NB4 (cell line): ENCODE measurements at regions not wholly inside any gene's neighbourhood (a gene's known extent, or its start where the extent isn't known, plus 50 kb on each side); places are given as distances from the start of the nearest gene placed in this dataset.

Experiments used
- MAX ChIP-seq: IDR thresholded peaks from 2 replicates; pipeline ENCODE4 v1.6.1; 2011; ENCODE audit warnings: low read depth, low read length
- MYC ChIP-seq: IDR thresholded peaks from 2 replicates; pipeline ENCODE4 v1.6.1; 2011; ENCODE audit warnings: low read depth, low read length
- TF ChIP-seq, protein P1 (sequence below): IDR thresholded peaks from one replicate; pipeline ENCODE4 v1.5.1; 2012; ENCODE audit warnings: low read depth, low read length

- TF ChIP-seq, protein P1, sequence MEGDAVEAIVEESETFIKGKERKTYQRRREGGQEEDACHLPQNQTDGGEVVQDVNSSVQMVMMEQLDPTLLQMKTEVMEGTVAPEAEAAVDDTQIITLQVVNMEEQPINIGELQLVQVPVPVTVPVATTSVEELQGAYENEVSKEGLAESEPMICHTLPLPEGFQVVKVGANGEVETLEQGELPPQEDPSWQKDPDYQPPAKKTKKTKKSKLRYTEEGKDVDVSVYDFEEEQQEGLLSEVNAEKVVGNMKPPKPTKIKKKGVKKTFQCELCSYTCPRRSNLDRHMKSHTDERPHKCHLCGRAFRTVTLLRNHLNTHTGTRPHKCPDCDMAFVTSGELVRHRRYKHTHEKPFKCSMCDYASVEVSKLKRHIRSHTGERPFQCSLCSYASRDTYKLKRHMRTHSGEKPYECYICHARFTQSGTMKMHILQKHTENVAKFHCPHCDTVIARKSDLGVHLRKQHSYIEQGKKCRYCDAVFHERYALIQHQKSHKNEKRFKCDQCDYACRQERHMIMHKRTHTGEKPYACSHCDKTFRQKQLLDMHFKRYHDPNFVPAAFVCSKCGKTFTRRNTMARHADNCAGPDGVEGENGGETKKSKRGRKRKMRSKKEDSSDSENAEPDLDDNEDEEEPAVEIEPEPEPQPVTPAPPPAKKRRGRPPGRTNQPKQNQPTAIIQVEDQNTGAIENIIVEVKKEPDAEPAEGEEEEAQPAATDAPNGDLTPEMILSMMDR, result no peak
- no peak for TF ChIP-seq MYC
- no peak for TF ChIP-seq MAX
These were observed 340.5 kb downstream of the BUD13 start for GRCh38 chr11:116432301-116432700.
